ENCODE measurements at regions not wholly inside any gene's neighbourhood (a gene's known extent, or its start where the extent isn't known, plus 50 kb on each side); places are given as distances from the start of the nearest gene placed in this dataset.

GRCh38 chr5:99906776-99907175, 628.4 kb upstream of the FAM174A start:
- no peak for TF ChIP-seq TEAD4 (CRISPR knock-in tag; IDR thresholded peaks at IDR 0.05)
- no peak for TF ChIP-seq CTCF (IDR thresholded peaks at IDR 0.05)

Measured in WTC11 (cell line).